Right lobe of liver (tissue), 6 donors: ENCODE measurements at regions not wholly inside any gene's neighbourhood (a gene's known extent, or its start where the extent isn't known, plus 50 kb on each side); places are given as distances from the start of the nearest gene placed in this dataset.

ENCODE experiments used
- ATAC-seq, 4 donors: fragments of 200-7000 bp; cut with Tn5 transposase; one replicate each; pipeline ENCODE4 v1.9.1; 2020; ENCODE audit warnings: mild to moderate bottlenecking in 4 of 4, moderate library complexity in 4 of 4
- DNase-seq, 3 donors: peaks; one replicate each; pipeline ENCODE4 v3.0.0-alpha.2; 2020
- H3K27ac ChIP-seq, 3 donors: fragments of 200-600 bp; one replicate each; pipeline ENCODE4 v1.8.0; 2022
- H3K27me3 ChIP-seq, 2 donors: fragments of 200-600 bp; one replicate each; pipeline ENCODE4 v1.8.0; 2022
- H3K36me3 ChIP-seq, 4 donors: fragments of 200-600 bp; sonication (generic) in 1 of 4; one replicate each; pipeline versions ENCODE4 v1.5.1 to v1.8.0; 2017 to 2022; ENCODE audit warnings: control low read depth in 1 of 4
- H3K4me1 ChIP-seq, 4 donors: fragments of 200-600 bp; sonication (generic) in 1 of 4; one replicate each; pipeline versions ENCODE4 v1.5.1 to v1.8.0; 2017 to 2022; ENCODE audit warnings: control low read depth in 1 of 4
- H3K4me3 ChIP-seq, 3 donors: fragments of 200-600 bp; one replicate each; pipeline ENCODE4 v1.8.0; 2022
- H3K9me3 ChIP-seq, 4 donors: fragments of 200-600 bp; sonication (generic) in 1 of 4; one replicate each; pipeline versions ENCODE4 v1.5.1 to v1.8.0; 2017 to 2022; ENCODE audit warnings: control low read depth in 1 of 4
- POLR2A ChIP-seq: fragments of 450-650 bp; IDR thresholded peaks from one replicate; pipeline ENCODE4 v1.6.1; 2017; ENCODE audit warnings: antibody characterized with exemption, mild to moderate bottlenecking
- WGBS: methylation state at CpG from one replicate; pipeline ENCODE4 v1.1.6; 2018; ENCODE audit warnings: low coverage, low lambda C conversion rate; ENCODE audit not compliant: insufficient coverage; ENCODE audit errors: missing lambda C conversion rate; 5-methylcytosine and 5-hydroxymethylcytosine counted together
- intact Hi-C, 2 donors: fragments of 100-400 bp; cut with DNase I; formaldehyde crosslinking; loops; one replicate each; pipeline versions ENCODE4 v1.11.2 to v1.14.1; 2022
- TF ChIP-seq, protein P1 (sequence below), 4 donors: fragments of 200-600 bp in 3 of 4; fragments of 450-650 bp in 1 of 4; IDR thresholded peaks; one replicate each; pipeline versions ENCODE4 v1.5.1 to v1.8.0; 2016 to 2022; ENCODE audit warnings: antibody characterized with exemption in 4 of 4, mild to moderate bottlenecking in 2 of 4
- donor health status: DM: no; HTN: yes; CAD: no.
- donor health status: DM: no; HTN: no; CAD: no.
- donor health status: DM: no; HTN: no; CAD: no.
- donor health status: DM: no; HTN: yes; CAD: no.
- donor health status: DM: no; HTN: yes; CAD: no.

- DNase-seq (no peak), ATAC-seq (no peak)
- 71% methylated on average over 1 of the region's 1 CpG for WGBS
- no peak overlapping the region for H3K27ac ChIP-seq
- H3K27me3 ChIP-seq = no peaks in the 10 kb centered on the region
- no peaks in the 10 kb centered on the region for H3K9me3 ChIP-seq
- intact Hi-C loops = no loop called here
- TF ChIP-seq, protein P1, sequence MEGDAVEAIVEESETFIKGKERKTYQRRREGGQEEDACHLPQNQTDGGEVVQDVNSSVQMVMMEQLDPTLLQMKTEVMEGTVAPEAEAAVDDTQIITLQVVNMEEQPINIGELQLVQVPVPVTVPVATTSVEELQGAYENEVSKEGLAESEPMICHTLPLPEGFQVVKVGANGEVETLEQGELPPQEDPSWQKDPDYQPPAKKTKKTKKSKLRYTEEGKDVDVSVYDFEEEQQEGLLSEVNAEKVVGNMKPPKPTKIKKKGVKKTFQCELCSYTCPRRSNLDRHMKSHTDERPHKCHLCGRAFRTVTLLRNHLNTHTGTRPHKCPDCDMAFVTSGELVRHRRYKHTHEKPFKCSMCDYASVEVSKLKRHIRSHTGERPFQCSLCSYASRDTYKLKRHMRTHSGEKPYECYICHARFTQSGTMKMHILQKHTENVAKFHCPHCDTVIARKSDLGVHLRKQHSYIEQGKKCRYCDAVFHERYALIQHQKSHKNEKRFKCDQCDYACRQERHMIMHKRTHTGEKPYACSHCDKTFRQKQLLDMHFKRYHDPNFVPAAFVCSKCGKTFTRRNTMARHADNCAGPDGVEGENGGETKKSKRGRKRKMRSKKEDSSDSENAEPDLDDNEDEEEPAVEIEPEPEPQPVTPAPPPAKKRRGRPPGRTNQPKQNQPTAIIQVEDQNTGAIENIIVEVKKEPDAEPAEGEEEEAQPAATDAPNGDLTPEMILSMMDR (IDR thresholded peaks at IDR 0.05) = no peak
- TF ChIP-seq POLR2A = no peak
- H3K4me1 ChIP-seq = no peaks in the 10 kb centered on the region
- no peaks in the 10 kb centered on the region for H3K36me3 ChIP-seq
- H3K4me3 ChIP-seq = no peak overlapping the region
Measured at GRCh38 chr21:18673789-18674188, 270.2 kb upstream of the TMPRSS15 start.

DNA sequence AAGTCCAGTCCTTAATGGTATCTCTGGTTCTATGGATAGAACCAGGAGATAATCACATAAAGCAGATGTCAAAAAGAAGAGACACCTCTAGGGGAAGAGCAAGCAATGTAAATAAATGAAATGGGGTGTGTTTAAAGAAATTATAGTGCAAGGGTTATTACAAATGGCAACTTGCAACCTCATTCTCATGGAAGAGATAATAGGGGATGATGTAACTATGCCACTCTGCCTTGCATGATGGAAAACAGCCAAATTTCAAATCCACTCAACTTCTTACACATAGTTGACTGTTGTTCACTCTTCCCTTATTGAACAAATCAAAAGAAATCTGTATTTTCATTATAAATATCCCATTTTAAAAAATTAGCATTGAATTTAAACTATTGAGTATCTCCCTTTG is 274.0 kb upstream of the TMPRSS15 start:
- no peaks in the 10 kb centered on the region for H3K9me3 ChIP-seq

DNA sequence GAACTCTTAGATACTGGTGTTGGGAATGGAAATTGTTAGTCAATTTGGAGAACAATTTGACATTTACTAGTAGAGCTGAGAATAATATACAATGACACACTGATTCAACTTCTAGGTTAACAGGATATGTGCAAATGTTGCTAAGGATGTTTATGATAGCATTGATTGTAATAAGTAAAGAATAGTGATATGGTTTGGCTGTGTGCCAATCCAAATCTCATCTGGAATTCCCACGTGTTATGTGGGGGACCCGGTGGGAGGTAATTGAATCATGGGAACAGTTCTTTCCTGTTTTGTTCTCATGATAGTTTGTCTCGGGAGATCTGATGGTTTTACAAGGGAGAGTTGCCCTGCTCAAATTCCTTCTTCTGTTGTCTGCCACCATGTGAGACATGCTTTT is 302.4 kb upstream of the TMPRSS15 start:
- DNase-seq = no peak
- 39% methylated on average over 3 of the region's 3 CpGs for WGBS
- Histone ChIP-seq H3K4me3 (no peak overlapping the region), H3K27me3 (no peaks in the 10 kb centered on the region), H3K9me3 (no peaks in the 10 kb centered on the region), H3K36me3 (no peaks in the 10 kb centered on the region), H3K27ac (no peak overlapping the region), H3K4me1 (no peaks in the 10 kb centered on the region)
- intact Hi-C loops = no loop called here
- ATAC-seq = no peak
- TF ChIP-seq, protein P1 (IDR thresholded peaks at IDR 0.05) = no peak
- no peak for TF ChIP-seq POLR2A

More for the DNA sequence above, 274.0 kb upstream of the TMPRSS15 start:
- no peak overlapping the region for H3K4me3 ChIP-seq
- no peak for DNase-seq
- H3K27me3 ChIP-seq = no peaks in the 10 kb centered on the region
- H3K4me1 ChIP-seq = no peaks in the 10 kb centered on the region
- intact Hi-C loops = no loop called here
- no peaks in the 10 kb centered on the region for H3K36me3 ChIP-seq
- no peak for ATAC-seq
- no peak overlapping the region for H3K27ac ChIP-seq
- TF ChIP-seq, protein P1 (IDR thresholded peaks at IDR 0.05) = no peak
- TF ChIP-seq POLR2A = no peak

GRCh38 chr21:18711662-18712061 is 308.1 kb upstream of the TMPRSS15 start:
- no peaks in the 10 kb centered on the region for H3K4me1 ChIP-seq
- intact Hi-C loops = no loop called here
- no peak overlapping the region for H3K4me3 ChIP-seq
- no peak for TF ChIP-seq POLR2A
- TF ChIP-seq, protein P1 (IDR thresholded peaks at IDR 0.05) = no peak
- no peaks in the 10 kb centered on the region for H3K27me3 ChIP-seq
- no peak overlapping the region for H3K27ac ChIP-seq
- 21% methylated on average over 1 of the region's 1 CpG for WGBS
- H3K36me3 ChIP-seq = no peaks in the 10 kb centered on the region
- no peak for DNase-seq
- ATAC-seq = no peak
- H3K9me3 ChIP-seq = no peaks in the 10 kb centered on the region

- 49% methylated on average over 3 of the region's 3 CpGs for WGBS
- Histone ChIP-seq H3K9me3 (no peaks in the 10 kb centered on the region), H3K4me1 (no peaks in the 10 kb centered on the region), H3K36me3 (no peaks in the 10 kb centered on the region), H3K27me3 (no peaks in the 10 kb centered on the region), H3K4me3 (no peak overlapping the region), H3K27ac (no peak overlapping the region)
- ATAC-seq (no peak), DNase-seq (no peak)
- intact Hi-C loops = no loop called here
- no peak for TF ChIP-seq POLR2A
- TF ChIP-seq, protein P1 (IDR thresholded peaks at IDR 0.05) = no peak
Measured at GRCh38 chr21:18715606-18716005, 312.0 kb upstream of the TMPRSS15 start.
